Posterior vena cava (tissue), 2 donors: ENCODE measurements at regions not wholly inside any gene's neighbourhood (a gene's known extent, or its start where the extent isn't known, plus 50 kb on each side); places are given as distances from the start of the nearest gene placed in this dataset.
"Not testable (repeated sequence)": the region's sequence is repeated elsewhere in the genome, so short reads cannot be mapped to it uniquely, and the experiment has no call there.

Experiments
- DNase-seq: peaks from one replicate; pipeline ENCODE4 v3.0.0-alpha.2; 2020; ENCODE audit warnings: low spot score
- intact Hi-C, 2 donors: fragments of 100-400 bp; cut with DNase I; formaldehyde crosslinking; loops; one replicate each; pipeline versions ENCODE4 v1.14.1 to v1.14.2; 2022 to 2023
- donor health status: DM: yes; HTN: yes; CAD: no.
- donor health status: DM: yes; HTN: yes; CAD: no.

DNA sequence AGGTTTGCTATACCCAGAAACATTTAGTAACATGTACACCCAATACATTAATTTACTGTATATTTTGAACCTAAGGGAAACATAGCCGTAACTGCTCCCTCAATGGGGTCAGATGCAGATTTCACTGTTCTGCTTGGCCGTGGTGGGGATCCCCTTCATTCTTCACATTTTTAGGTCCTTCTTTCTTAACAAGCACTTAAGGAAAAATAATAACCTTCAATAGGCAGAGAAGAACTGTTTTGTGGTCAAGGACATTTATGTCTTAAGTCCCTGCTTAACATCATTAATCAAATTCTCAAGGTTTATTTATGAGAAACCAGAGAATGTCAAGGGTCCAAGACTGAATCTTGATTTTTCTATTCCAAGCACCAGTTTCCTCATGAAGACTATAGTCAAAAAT is 592.1 kb upstream of the ANKRD30A start:
- intact Hi-C loops, result no loop called here

DNA sequence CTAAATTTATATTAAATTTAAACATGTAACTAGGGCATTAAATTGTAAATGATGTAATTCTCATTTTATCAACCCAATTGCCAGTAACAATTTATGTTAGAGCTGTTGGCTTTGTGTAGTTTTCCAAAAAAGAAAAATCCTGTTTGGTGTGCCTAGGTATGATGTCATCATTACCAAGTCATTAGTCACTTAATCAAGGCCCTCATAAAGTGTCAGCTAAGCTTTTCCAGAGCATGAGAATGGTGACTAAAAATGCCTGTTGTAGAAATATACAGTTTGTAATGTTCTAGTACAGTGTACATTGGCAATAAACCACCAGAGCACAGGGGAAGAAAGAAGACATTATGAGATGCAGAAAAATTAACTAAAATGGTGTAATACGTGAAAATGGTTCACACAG is 593.8 kb upstream of the ANKRD30A start:
- intact Hi-C loops, result no loop called here
- DNase-seq, result no peak

More for the DNA sequence above, 592.1 kb upstream of the ANKRD30A start:
- DNase-seq, result no peak

DNA sequence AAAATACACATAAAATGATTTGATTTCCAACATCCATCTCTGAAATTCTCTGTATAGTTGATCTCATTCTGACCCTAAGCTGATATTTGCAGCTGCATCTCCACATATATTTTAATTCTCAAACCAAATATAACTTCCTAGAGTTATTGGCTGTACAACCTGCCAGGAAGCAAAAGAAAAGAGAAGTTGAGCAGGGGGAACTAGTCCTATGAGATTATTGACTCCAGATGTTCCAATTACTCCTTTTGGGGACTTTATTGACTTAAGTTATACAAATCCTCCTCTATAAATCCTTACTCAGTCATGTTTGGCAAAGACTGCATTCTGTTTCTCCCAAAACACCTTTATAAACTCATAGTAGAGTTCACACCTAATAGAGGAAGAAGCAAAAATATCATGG is 599.4 kb upstream of the ANKRD30A start:
- no peak for DNase-seq
- intact Hi-C loops, result no loop called here

DNA sequence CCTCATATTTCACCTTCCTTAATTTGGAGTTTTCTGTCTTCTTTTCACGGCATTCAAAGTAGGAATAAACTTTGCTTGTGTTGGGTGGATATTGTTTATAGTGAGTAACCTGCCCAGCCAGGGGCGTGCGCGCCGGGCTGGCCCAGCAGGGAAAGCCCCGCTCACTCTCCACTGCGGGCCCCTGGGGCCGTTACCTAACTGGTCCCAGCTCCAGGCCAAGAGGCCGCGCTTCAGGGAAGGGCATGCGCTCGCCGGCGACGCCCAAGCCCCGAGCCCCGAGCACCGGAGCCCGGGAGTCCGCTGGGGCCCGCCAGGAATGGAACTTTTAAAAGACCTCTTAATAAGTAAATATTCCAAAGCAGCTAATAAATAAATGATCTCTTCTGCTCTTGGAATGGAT is 601.3 kb upstream of the ANKRD30A start:
- intact Hi-C loops, result not testable (repeated sequence)
- peak; percentile 30 for DNase-seq

- intact Hi-C loops, result no loop called here
These were observed 605.5 kb upstream of the ANKRD30A start for GRCh38 chr10:36519909-36520308.

DNA sequence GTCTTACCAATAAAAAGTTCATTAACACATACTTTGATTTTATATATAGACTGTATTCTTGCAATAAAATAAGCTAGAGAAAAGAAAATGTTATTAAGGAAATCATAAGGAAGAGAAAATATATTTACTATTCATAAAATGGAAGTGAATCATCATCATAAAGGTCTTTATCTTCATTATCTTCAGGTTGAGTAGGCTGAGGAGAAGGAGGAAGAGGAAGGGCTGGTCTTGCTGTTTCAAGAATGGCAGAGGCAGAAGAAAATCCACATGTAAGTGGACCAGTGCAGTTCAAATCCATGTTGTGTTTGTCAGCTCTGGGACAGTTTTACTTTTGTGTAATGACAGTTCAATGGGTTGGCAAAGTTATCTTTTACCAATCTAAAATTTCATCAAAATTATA is 609.1 kb upstream of the ANKRD30A start:
- DNase-seq, result no peak
- intact Hi-C loops, result no loop called here

More at GRCh38 chr10:36519909-36520308, 605.5 kb upstream of the ANKRD30A start:
- no peak for DNase-seq

DNA sequence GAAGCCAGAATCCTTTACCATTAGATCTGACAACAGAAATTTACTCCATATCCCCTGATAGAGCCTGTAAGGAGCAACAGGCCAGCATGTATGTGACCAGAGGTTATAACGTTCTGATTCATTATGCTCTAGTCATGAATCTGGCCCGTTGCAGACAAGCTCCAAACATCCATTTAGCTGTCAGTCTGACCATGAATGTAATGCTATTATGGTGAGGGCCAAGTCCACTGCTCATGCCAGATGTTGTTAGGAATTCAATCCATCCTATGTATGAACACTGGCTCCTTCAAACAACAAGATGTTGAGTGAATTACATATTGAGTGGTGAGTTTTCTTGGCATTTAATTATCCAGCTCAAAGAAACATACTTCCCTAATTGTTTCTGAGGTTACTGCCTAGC is 610.1 kb upstream of the ANKRD30A start:
- intact Hi-C loops, result no loop called here
- no peak for DNase-seq

GRCh38 chr10:36507715-36508114 is 617.7 kb upstream of the ANKRD30A start:
- intact Hi-C loops, result no loop called here
- DNase-seq, result no peak

- intact Hi-C loops, result no loop called here
- DNase-seq, result no peak
These were observed 618.5 kb upstream of the ANKRD30A start for GRCh38 chr10:36506697-36507496.

DNA sequence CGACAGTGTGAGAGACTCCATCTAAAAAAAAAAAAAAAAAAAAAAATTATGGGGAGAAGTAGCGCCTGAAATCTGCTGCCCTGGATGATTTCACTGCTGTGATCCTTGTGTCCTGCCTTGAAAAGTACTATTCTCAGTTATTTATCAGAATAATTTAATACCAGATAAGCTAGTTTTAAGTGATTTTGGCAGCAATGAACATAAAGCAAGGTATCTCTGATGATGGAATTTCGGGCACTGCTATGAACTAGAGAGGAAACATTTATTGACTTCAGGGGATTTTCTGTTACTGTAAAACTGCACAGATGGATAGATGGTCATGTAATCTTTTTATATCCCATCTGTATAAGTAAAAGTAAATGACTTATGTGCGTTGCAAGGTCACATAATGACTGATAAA is 619.1 kb upstream of the ANKRD30A start:
- no peak for DNase-seq
- intact Hi-C loops, result no loop called here

- intact Hi-C loops, result no loop called here
- no peak for DNase-seq
These were observed 620.6 kb upstream of the ANKRD30A start for GRCh38 chr10:36504758-36505157.

DNA sequence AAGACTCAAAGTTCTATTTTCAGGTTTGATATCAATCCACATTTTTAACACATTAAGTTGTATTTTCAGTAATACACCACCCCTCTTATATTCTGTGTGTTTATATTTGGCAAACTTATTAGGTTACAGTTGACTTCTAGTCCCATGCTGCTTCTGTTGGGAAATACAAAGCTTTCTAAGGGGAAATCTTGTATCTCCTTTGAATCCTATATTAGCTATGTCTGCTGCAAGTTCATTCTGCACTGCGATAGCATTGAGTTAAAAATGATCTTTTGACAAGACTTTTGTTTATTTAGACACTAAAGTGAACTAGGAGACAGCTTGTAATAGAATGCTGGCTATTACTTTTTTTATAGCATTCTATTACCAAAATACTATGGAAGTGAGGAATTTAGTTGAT is 625.1 kb upstream of the ANKRD30A start:
- DNase-seq, result no peak
- intact Hi-C loops, result no loop called here

- DNase-seq, result no peak
- intact Hi-C loops, result no loop called here
These were observed 625.7 kb upstream of the ANKRD30A start for GRCh38 chr10:36499693-36500092.

- no peak for DNase-seq
- intact Hi-C loops, result no loop called here
These were observed 628.6 kb upstream of the ANKRD30A start for GRCh38 chr10:36496758-36497157.

DNA sequence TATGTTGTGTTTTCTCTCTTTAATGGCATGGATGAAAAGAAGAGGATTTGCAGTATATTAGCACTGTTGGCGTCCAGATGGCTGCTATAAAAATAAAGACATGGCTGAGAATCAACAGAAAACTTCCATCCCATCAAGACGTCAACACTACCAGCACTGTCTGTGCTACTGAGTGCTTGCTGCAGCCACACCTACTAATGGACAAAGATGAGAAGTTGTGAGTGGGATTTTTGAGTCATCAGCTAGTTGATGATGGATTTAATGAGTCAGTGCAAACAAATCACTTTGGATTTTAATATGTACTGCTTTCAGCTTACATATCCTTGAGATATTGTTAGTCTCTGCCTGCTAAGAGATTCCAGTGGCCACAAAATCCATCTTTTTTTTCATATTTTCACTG is 631.0 kb upstream of the ANKRD30A start:
- no peak for DNase-seq
- intact Hi-C loops, result no loop called here

DNA sequence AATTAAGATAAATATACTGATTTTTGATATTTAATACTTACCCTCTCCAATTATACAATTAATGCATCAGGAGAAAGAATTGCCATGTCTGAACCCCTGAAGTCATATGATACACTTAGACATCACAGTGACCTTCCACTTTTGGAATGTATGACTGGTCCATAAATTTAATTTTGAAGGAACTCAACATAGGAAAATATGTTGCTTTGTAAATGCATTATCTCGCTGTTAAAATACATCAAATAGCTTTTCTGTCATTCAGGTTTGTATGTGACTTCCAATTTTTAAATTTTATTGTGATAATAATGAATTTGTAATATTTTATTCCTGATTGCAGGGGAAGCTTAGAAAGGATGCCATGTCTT is 631.9 kb upstream of the ANKRD30A start:
- intact Hi-C loops, result no loop called here

GRCh38 chr10:36492590-36493515 is 632.5 kb upstream of the ANKRD30A start:
- no peak for DNase-seq
- intact Hi-C loops, result no loop called here

More for the DNA sequence above, 631.9 kb upstream of the ANKRD30A start:
- no peak for DNase-seq

DNA sequence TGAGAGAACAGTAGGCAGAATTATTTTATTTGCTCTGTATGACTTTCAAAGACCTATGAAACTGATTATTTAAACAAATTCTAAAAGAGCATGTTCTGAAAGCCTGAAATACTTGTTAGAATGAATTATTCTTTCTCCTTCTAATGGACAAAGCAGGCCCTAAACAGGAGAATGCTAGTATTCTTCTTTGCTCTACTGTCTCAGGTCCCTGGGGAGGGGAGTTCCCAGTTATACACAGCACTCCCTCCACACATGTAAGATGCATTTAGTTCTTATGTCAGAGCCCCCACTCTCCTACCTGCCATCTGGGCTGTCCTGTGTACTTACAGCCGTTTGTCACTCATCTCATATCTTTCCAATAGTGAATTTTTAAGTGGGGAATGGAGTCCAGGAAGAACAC is 633.5 kb upstream of the ANKRD30A start:
- intact Hi-C loops, result no loop called here
- DNase-seq, result no peak

DNA sequence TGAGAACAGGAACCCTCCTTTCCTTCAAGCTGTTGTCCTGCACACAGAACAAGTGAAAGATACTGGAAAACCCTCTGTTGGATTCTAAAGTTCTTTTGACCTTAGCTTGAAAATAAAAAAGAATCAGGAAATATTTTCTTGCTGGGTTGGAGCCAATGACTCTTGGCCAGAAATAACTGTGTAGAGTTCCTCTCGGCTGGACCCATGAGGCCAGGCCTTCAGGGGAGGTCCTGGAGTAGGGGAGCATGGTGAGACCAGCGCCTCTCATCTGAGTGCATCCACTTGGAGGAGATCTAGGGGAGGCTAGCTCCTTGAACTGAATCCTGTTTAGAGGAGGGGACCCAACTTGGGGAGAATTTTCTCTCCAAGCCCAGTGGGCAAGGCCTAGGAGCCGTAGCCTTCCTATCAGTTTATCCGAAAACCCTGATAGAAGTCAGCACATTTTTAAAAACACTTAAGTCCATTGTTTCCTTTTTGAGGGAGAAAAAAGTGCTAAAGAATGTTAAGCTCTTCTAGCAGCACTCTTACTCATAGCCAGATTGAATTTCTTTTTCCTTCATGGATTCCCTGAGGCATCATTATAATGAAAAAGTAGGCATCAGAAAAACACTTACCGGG is 635.7 kb upstream of the ANKRD30A start:
- DNase-seq, result no peak
- intact Hi-C loops, result no loop called here

GRCh38 chr10:36489181-36489580 is 636.2 kb upstream of the ANKRD30A start:
- intact Hi-C loops, result no loop called here
- DNase-seq, result no peak
